Mesendoderm (in vitro differentiated cells): ENCODE measurements at regions not wholly inside any gene's neighbourhood (a gene's known extent, or its start where the extent isn't known, plus 50 kb on each side); places are given as distances from the start of the nearest gene placed in this dataset. TPM values are rescaled to one million over a fixed set of nuclear protein-coding genes. Genes with fewer than 3 reads are reported as not detected.

Experiments used
- small RNA-seq: library from polyadenylated mRNA; stranded (forward); fragments of <200 nt; extraction: miRNeasy Mini kit (QIAGEN cat#:217004); gene quantifications from one replicate; pipeline ENCODE3, GENCODE V24; 2013; ENCODE audit not compliant: insufficient read depth

Small RNAs in the stretch of these regions (small RNA-seq; reads per million reads assigned to genes)
- gene RNU6-983P = not detected
